ENCODE measurements at regions not wholly inside any gene's neighbourhood (a gene's known extent, or its start where the extent isn't known, plus 50 kb on each side); places are given as distances from the start of the nearest gene placed in this dataset.

DNA sequence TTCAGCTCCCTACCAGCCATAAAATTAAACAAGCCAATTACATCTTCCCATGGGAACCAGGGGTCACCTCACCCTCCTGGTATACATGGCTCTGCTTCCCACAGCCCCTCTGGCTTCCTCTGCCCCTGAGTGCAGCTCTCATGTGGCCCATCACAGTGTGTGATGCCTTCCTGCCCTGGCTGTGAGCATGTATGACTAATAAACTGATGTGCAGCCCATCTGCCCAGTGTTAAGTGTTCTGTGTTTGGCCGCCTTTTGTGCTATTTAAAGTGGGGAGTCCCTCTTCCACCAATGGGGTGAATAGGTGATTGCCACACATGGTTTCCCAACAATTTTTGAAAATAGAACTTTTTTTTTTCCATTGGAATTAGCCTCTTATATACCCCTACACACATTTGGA is 87.7 kb upstream of the PIEZO2 start:
- H3K27ac Mint-ChIP-seq = peak overlapping the region in 1 of 2 donors; percentile 37
- H3K4me3 Mint-ChIP-seq = no peak overlapping the region
- H3K9me3 Mint-ChIP-seq = peaks cover 0 to 5% of the 10 kb centered on the region in 2 donors
- no peak for DNase-seq
- H3K4me1 Mint-ChIP-seq = no peaks in the 10 kb centered on the region
- H3K27me3 Mint-ChIP-seq = peaks cover 11% of the 10 kb centered on the region
- ATAC-seq = no peak

DNA sequence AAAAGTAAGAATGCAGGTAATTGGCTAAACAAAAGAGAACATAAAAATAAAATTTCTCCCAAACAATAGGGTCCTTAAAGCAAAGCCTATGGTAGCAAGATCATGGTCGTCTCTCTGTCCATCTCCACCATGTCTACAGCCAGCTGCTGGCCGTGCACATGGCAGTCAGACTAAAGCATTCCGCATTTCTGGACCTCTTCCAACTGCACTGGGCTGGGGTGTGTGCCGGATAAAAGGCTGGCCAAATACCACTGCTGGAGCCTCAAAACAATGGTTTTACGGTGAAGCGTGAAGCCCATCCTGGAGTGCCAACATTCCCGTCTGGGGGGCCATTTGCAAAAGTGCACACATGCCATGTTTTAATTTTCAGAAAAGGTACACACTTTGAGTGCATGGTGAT is 74.8 kb upstream of the PIEZO2 start:
- Mint-ChIP-seq H3K9me3 (no peaks in the 10 kb centered on the region), H3K4me3 (no peak overlapping the region), H3K27me3 (no peaks in the 10 kb centered on the region), H3K4me1 (no peaks in the 10 kb centered on the region), H3K27ac (no peak overlapping the region)
- no peak for DNase-seq
- no peak for ATAC-seq

DNA sequence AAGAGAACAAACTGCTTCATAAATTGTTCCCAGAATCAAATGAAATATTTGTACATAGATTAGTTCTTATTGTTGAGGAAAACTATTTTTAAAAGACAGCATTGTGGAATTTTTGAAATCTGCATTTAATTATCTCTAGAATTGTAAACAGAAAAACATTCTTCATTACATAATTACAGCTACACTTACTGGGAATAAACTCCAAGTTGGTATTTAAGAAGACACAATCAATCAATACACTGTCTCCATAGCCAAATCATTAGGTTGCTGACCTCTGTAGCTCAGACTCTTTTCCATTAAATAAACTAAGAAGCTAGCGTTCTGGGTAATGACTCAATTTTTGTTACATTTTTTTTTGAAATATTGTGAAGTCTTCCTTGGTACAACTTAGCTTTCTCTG is 70.2 kb upstream of the PIEZO2 start:
- Mint-ChIP-seq H3K4me3 (no peak overlapping the region), H3K4me1 (no peaks in the 10 kb centered on the region), H3K27ac (no peak overlapping the region), H3K9me3 (no peaks in the 10 kb centered on the region), H3K27me3 (no peaks in the 10 kb centered on the region)
- no peak for DNase-seq
- ATAC-seq = no peak

DNA sequence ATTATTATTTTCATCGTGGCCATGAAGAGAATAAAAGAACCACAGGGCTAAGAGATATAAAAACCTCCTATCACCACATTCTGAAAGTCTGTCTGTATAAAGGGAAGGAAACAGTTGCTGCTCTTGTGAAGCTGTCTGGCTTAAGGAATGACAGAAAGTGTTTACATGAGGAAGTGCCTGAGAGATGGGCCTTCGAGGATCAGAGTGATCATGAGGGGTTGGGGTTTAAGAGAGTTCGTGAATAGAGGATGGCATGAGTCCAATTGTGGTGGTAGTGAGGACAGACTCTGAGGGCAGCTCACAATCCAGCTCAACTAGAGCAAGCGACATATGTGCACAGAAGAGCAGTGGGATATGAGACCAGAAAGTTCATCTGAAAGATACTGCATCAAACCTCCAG is 65.8 kb upstream of the PIEZO2 start:
- Mint-ChIP-seq H3K27ac (no peak overlapping the region), H3K4me1 (no peaks in the 10 kb centered on the region), H3K4me3 (no peak overlapping the region), H3K27me3 (no peaks in the 10 kb centered on the region), H3K9me3 (no peaks in the 10 kb centered on the region)
- no peak for ATAC-seq
- no peak for DNase-seq

DNA sequence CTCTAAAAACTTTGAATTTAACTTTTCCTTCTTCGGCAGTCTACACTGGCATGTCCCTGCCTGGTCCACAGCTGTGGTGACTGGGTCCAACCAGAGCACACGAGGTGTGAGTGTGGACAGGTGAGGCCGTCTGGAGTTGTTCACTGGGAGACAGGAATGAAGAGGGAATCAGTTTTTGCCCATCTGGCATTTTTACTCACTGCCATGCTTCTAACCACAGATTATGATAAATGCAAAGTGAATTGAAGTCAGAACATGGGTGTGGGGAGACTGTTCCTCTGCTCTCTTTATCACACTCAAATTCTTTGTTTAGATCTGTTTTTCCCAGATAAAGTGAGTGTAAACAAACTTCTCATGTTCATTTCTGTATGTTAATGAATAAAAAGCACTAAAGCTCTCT is 54.7 kb upstream of the PIEZO2 start:
- H3K4me1 Mint-ChIP-seq = no peaks in the 10 kb centered on the region
- peaks cover 8% of the 10 kb centered on the region for H3K27me3 Mint-ChIP-seq
- DNase-seq = no peak
- no peak overlapping the region for H3K4me3 Mint-ChIP-seq
- H3K9me3 Mint-ChIP-seq = no peaks in the 10 kb centered on the region
- no peak for ATAC-seq
- H3K27ac Mint-ChIP-seq = no peak overlapping the region

DNA sequence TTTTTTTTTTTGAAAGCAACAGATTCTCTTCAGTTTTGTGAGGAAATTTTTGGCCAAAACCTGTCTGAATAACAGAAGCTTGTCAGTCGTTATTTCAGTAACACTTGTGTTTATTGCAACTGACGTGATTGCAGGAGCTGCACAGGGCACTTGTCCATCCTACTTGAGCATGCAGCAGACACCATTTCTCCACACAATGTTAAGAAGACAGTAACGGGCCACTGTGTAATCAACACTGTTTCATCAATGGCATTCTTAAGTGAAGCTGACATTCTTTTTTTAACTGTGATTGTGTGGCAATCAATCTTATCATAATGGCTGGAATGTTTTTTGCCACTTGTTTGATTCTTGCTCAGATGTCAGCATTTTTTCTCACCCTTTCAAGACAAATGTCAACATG is 50.1 kb upstream of the PIEZO2 start:
- Mint-ChIP-seq H3K27me3 (peaks cover under 1% of the 10 kb centered on the region), H3K4me1 (no peaks in the 10 kb centered on the region), H3K9me3 (no peaks in the 10 kb centered on the region)

More for the DNA sequence above, 50.1 kb upstream of the PIEZO2 start:
- no peak for ATAC-seq
- DNase-seq = no peak
- Mint-ChIP-seq H3K4me3 (no peak overlapping the region), H3K27ac (no peak overlapping the region)
